B cell (primary cell): ENCODE measurements at regions not wholly inside any gene's neighbourhood (a gene's known extent, or its start where the extent isn't known, plus 50 kb on each side); places are given as distances from the start of the nearest gene placed in this dataset.
"Not testable (repeated sequence)": the region's sequence is repeated elsewhere in the genome, so short reads cannot be mapped to it uniquely, and the experiment has no call there.

Experiments used
- ATAC-seq: fragments of 200-7000 bp; cut with Tn5 transposase; one replicate; pipeline ENCODE4 v1.10.0; 2021; ENCODE audit warnings: low read depth, mild to moderate bottlenecking, moderate number of reproducible peaks, moderate library complexity
- CTCF ChIA-PET: fragments of 350-600 bp; sonication (Branson Sonifier 250); formaldehyde crosslinking; loops from one replicate; lab custom pipeline; 2021; ENCODE audit warnings: antibody characterized with exemption, inconsistent platforms; lab: Charles Lee
- POLR2A ChIA-PET: fragments of 350-600 bp; sonication (Branson Sonifier 250); formaldehyde crosslinking; loops from one replicate; lab custom pipeline; 2021; ENCODE audit warnings: antibody characterized with exemption; lab: Charles Lee
- DNase-seq: peaks from one replicate; pipeline ENCODE4 v3.0.0; 2013
- H2AFZ ChIP-seq: 2 replicates; pipeline ENCODE4 v1.6.1; 2012; ENCODE audit warnings: mild to moderate bottlenecking, low read depth, low read length; ENCODE audit not compliant: insufficient read depth, poor library complexity, severe bottlenecking
- H3K27ac ChIP-seq, 2 donors: 1 replicate in 1 of 2; 2 replicates in 1 of 2; pipeline ENCODE4 v1.5.1; 2012 to 2013; ENCODE audit warnings: low read length in 2 of 2, mild to moderate bottlenecking in 2 of 2, moderate library complexity in 1 of 2
- H3K27me3 ChIP-seq, 4 experiments: fragments of 200-600 bp in 1 of 4; sonication (generic) in 1 of 4; replicated peaks in 1 of 4; 1 replicate in 2 of 4; 2 replicates in 2 of 4; pipeline versions ENCODE4 v1.6.1 to v1.7.0; 2013 to 2016; ENCODE audit warnings: low read length in 3 of 4, mild to moderate bottlenecking in 2 of 4, mixed read lengths in 1 of 4, moderate library complexity in 1 of 4; ENCODE audit not compliant: insufficient read depth in 4 of 4, control insufficient read depth in 3 of 4; ENCODE audit errors: control extremely low read depth in 1 of 4
- H3K36me3 ChIP-seq, 2 experiments: replicated peaks in 1 of 2; 1 replicate in 1 of 2; 2 replicates in 1 of 2; pipeline versions ENCODE4 v1.6.1 to v1.7.1; 2013; ENCODE audit warnings: low read length in 1 of 2; ENCODE audit not compliant: insufficient read depth in 2 of 2, control insufficient read depth in 1 of 2; ENCODE audit errors: control extremely low read depth in 1 of 2, extremely low read depth in 1 of 2
- H3K4me1 ChIP-seq, 2 donors: fragments of 200-600 bp in 1 of 2; sonication (generic) in 1 of 2; 1 replicate in 1 of 2; 2 replicates in 1 of 2; pipeline versions ENCODE4 v1.5.1 to v1.6.1; 2013 to 2017; ENCODE audit warnings: low read length in 2 of 2; ENCODE audit not compliant: control insufficient read depth in 2 of 2, insufficient read depth in 2 of 2
- H3K4me2 ChIP-seq: replicated peaks from 2 replicates; pipeline ENCODE3; 2012; ENCODE audit warnings: mild to moderate bottlenecking, low read depth, low read length; ENCODE audit not compliant: poor library complexity, severe bottlenecking
- H3K4me3 ChIP-seq, 5 experiments: fragments of 200-600 bp in 1 of 5; sonication (generic) in 1 of 5; 1 replicate in 3 of 5; 2 replicates in 2 of 5; pipeline versions ENCODE4 v1.5.1 to v1.7.0; 2011 to 2016; ENCODE audit warnings: low read length in 4 of 5, mild to moderate bottlenecking in 4 of 5, low read depth in 2 of 5, control low read depth in 1 of 5, moderate library complexity in 1 of 5; ENCODE audit not compliant: insufficient read depth in 1 of 5; ENCODE audit errors: control extremely low read depth in 1 of 5, extremely low read depth in 1 of 5
- H3K79me2 ChIP-seq: fragments of 200-600 bp; sonication (generic); one replicate; pipeline ENCODE4 v1.6.0; 2016; ENCODE audit warnings: low read length; ENCODE audit not compliant: control insufficient read depth, insufficient read depth
- H3K9ac ChIP-seq: fragments of 200-600 bp; sonication (generic); 2 replicates; pipeline ENCODE4 v1.6.1; 2017; ENCODE audit warnings: mild to moderate bottlenecking, low read length, moderate library complexity
- H3K9me3 ChIP-seq, 3 donors: one replicate each; pipeline versions ENCODE4 v1.6.1 to v1.7.1; 2013; ENCODE audit warnings: low read length in 2 of 3; ENCODE audit not compliant: control insufficient read depth in 2 of 3, insufficient read depth in 1 of 3; ENCODE audit errors: control extremely low read depth in 1 of 3
- H4K20me1 ChIP-seq: 2 replicates; pipeline ENCODE4 v1.6.0; 2012; ENCODE audit warnings: mild to moderate bottlenecking, low read length; ENCODE audit not compliant: insufficient read depth, control insufficient read depth, poor library complexity, severe bottlenecking
- H3K27ac Mint-ChIP-seq: one replicate; pipeline ENCODE4 v1.8.0; 2021; ENCODE audit warnings: mixed read lengths
- H3K27me3 Mint-ChIP-seq: one replicate; pipeline ENCODE4 v1.8.0; 2021; ENCODE audit warnings: mixed read lengths
- H3K4me1 Mint-ChIP-seq: one replicate; pipeline ENCODE4 v1.8.0; 2021; ENCODE audit warnings: mixed read lengths
- H3K4me3 Mint-ChIP-seq: one replicate; pipeline ENCODE4 v1.8.0; 2021; ENCODE audit warnings: mixed read lengths
- H3K9me3 Mint-ChIP-seq: one replicate; pipeline ENCODE4 v1.8.0; 2022; ENCODE audit warnings: mixed read lengths; ENCODE audit not compliant: insufficient read depth
- WGBS: methylation state at CpG from one replicate; pipeline ENCODE4 v1.1.5; 2013; ENCODE audit warnings: missing lambda C conversion rate; ENCODE audit not compliant: insufficient coverage; 5-methylcytosine and 5-hydroxymethylcytosine counted together
- intact Hi-C: fragments of 100-400 bp; cut with micrococcal nuclease; formaldehyde crosslinking; loops from one replicate; pipeline ENCODE4 v1.10.0; 2022

DNA sequence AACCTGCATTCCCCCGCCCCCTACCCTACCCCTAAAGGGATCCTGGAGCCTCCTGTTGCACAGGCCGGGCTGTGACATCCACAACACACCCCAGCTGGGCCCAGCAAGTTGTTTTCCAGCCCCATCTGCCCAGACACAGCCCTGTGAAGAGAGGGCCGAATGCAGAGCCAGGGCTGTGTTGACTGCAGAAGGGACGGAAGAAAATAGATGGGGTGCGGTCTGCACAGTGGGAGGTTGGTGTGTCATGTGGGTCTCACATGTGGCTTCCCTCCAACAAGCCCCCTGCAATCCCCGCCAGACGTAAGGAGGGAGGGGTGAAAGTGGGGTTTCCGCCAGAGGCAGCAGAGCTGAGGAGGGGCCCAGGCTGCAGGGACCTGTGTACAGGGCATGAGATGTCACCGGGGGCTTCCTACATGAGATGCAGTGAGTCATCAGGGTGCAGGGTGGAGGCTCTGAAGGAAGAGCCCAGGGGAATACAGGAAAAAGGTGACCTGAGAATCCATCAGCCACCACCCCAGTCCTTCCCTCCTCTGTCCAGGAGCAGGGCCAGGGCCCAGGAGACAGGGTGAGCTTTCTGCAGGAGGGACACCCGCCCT is 60.2 kb upstream of the SULF2 start:
- H3K79me2 ChIP-seq, H2AFZ ChIP-seq, ATAC-seq, H3K36me3 ChIP-seq, DNase-seq, H3K9me3 ChIP-seq, H3K4me3 ChIP-seq, H3K27ac ChIP-seq, CTCF ChIA-PET, H3K4me2 ChIP-seq, H3K9ac ChIP-seq, POLR2A ChIA-PET, intact Hi-C loops, H3K4me1 ChIP-seq, H4K20me1 ChIP-seq, H3K4me3 Mint-ChIP-seq, H3K9me3 Mint-ChIP-seq, H3K27me3 ChIP-seq, H3K27ac Mint-ChIP-seq: not testable (repeated sequence)
- Mint-ChIP-seq H3K4me1 (peaks cover 11% of the 10 kb centered on the region), H3K27me3 (peaks cover 27% of the 10 kb centered on the region)
- WGBS: 92% methylated on average over 7 of the region's 10 CpGs

DNA sequence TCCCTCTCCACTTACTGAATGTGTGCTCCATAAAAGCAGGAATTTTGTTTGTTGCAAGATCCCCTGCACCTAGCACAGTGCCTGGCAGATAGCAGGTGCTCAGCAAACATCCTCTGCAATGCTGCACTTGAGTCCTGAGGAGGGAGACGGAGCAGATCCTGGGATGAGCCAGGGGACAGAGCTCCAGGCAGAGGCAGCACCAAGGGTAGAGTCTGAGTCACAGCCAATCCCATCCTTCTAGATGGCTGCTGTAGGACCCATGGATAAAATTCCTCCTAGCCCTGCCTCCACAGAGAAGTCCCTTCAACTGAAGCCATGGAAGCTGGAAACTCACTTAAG is 59.3 kb upstream of the SULF2 start:
- H4K20me1 ChIP-seq, H3K4me1 ChIP-seq, intact Hi-C loops, DNase-seq, H3K4me3 Mint-ChIP-seq, CTCF ChIA-PET, H2AFZ ChIP-seq, H3K9ac ChIP-seq, POLR2A ChIA-PET, H3K27me3 ChIP-seq, H3K36me3 ChIP-seq, H3K79me2 ChIP-seq, H3K9me3 ChIP-seq, H3K4me3 ChIP-seq, H3K9me3 Mint-ChIP-seq, H3K4me2 ChIP-seq, ATAC-seq, H3K27ac Mint-ChIP-seq, H3K27ac ChIP-seq: not testable (repeated sequence)
- 91% methylated on average over 1 of the region's 1 CpG for WGBS
- Mint-ChIP-seq H3K4me1 (peaks cover 11% of the 10 kb centered on the region), H3K27me3 (peaks cover 23% of the 10 kb centered on the region)
